WTC11 (cell line): ENCODE measurements at regions not wholly inside any gene's neighbourhood (a gene's known extent, or its start where the extent isn't known, plus 50 kb on each side); places are given as distances from the start of the nearest gene placed in this dataset.

ENCODE experiments used
- ATAC-seq: fragments of 200-7000 bp; cut with Tn5 transposase; 2 replicates; pipeline ENCODE4 v1.10.0; 2021; ENCODE audit warnings: mild to moderate bottlenecking, moderate library complexity
- CTCF ChIA-PET: fragments of 300-600 bp; sonication (Branson Sonifier 250); formaldehyde crosslinking; loops from one replicate; lab custom pipeline; 2021; ENCODE audit warnings: antibody characterized with exemption; lab: Charles Lee
- POLR2A ChIA-PET: fragments of 350-600 bp; sonication (Branson Sonifier 250); formaldehyde crosslinking; loops from one replicate; lab custom pipeline; 2021; ENCODE audit warnings: antibody characterized with exemption; lab: Charles Lee
- DNase-seq: peaks from one replicate; pipeline ENCODE4 v3.0.0; 2021; ENCODE audit warnings: low spot score
- H3K27ac Mint-ChIP-seq: 2 replicates; pipeline ENCODE4 v1.8.0; 2021; ENCODE audit warnings: mixed read lengths
- H3K27me3 Mint-ChIP-seq: 2 replicates; pipeline ENCODE4 v1.8.0; 2021; ENCODE audit warnings: low read depth, mild to moderate bottlenecking, moderate library complexity, mixed read lengths
- H3K36me3 Mint-ChIP-seq: 2 replicates; pipeline ENCODE4 v1.8.0; 2021; ENCODE audit warnings: mixed read lengths
- H3K4me1 Mint-ChIP-seq: 2 replicates; pipeline ENCODE4 v1.8.0; 2022; ENCODE audit warnings: mixed read lengths
- H3K4me3 Mint-ChIP-seq: 2 replicates; pipeline ENCODE4 v1.8.0; 2021; ENCODE audit warnings: mild to moderate bottlenecking, moderate library complexity, mixed read lengths
- H3K9me3 Mint-ChIP-seq: 2 replicates; pipeline ENCODE4 v1.8.0; 2021; ENCODE audit warnings: mixed read lengths
- ARID4B ChIP-seq: sonication (generic); formaldehyde crosslinking; IDR thresholded peaks from 2 replicates; pipeline ENCODE4 v1.8.0; 2023; ENCODE audit warnings: missing genetic modification reagents, mild to moderate bottlenecking, borderline replicate concordance
- E2F5 ChIP-seq: sonication (generic); formaldehyde crosslinking; IDR thresholded peaks from 2 replicates; pipeline ENCODE4 v1.8.1; 2022; ENCODE audit warnings: mild to moderate bottlenecking, moderate library complexity, missing genetic modification reagents
- EMX1 ChIP-seq: fragments of 250-450 bp; sonication (Bioruptor Pico); IDR thresholded peaks from 2 replicates; pipeline ENCODE4 v1.8.0; 2021; ENCODE audit warnings: mild to moderate bottlenecking
- ESRRA ChIP-seq: sonication (generic); formaldehyde crosslinking; IDR thresholded peaks from 2 replicates; pipeline ENCODE4 v1.8.1; 2022; ENCODE audit warnings: mild to moderate bottlenecking, missing genetic modification reagents, borderline replicate concordance
- ETV6 ChIP-seq: sonication (generic); formaldehyde crosslinking; IDR thresholded peaks from 2 replicates; pipeline ENCODE4 v1.8.1; 2022; ENCODE audit warnings: mild to moderate bottlenecking, missing genetic modification reagents
- GTF2I ChIP-seq: fragments of 250-450 bp; sonication (Bioruptor Pico); conservative IDR thresholded peaks from 2 replicates; pipeline ENCODE4 v1.4.0; 2021; ENCODE audit warnings: mild to moderate bottlenecking
- JAZF1 ChIP-seq: fragments of 250-450 bp; sonication (Bioruptor Pico); IDR thresholded peaks from 2 replicates; pipeline ENCODE4 v1.9.0; 2021; ENCODE audit warnings: moderate library complexity, mild to moderate bottlenecking, inconsistent platforms
- MAX ChIP-seq: sonication (generic); formaldehyde crosslinking; IDR thresholded peaks from 2 replicates; pipeline ENCODE4 v1.8.0; 2022; ENCODE audit warnings: mild to moderate bottlenecking, missing genetic modification reagents
- MXD4 ChIP-seq: fragments of 250-450 bp; sonication (Bioruptor Pico); IDR thresholded peaks from 2 replicates; pipeline ENCODE4 v1.8.0; 2021; ENCODE audit warnings: mild to moderate bottlenecking, moderate library complexity, borderline replicate concordance
- MYBL2 ChIP-seq: sonication (generic); formaldehyde crosslinking; IDR thresholded peaks from 2 replicates; pipeline ENCODE4 v1.8.1; 2023; ENCODE audit warnings: mild to moderate bottlenecking, moderate library complexity, missing genetic modification reagents
- NR2C2 ChIP-seq: sonication (generic); formaldehyde crosslinking; IDR thresholded peaks from 2 replicates; pipeline ENCODE4 v1.8.0; 2022; ENCODE audit warnings: mild to moderate bottlenecking, missing genetic modification reagents
- NR3C1 ChIP-seq: sonication (generic); formaldehyde crosslinking; conservative IDR thresholded peaks from 2 replicates; pipeline ENCODE4 v1.8.1; 2023; ENCODE audit warnings: low read depth, mild to moderate bottlenecking, missing genetic modification reagents
- SP1 ChIP-seq: sonication (generic); formaldehyde crosslinking; conservative IDR thresholded peaks from 2 replicates; pipeline ENCODE4 v1.8.1; 2022; ENCODE audit warnings: missing genetic modification reagents
- ZNF263 ChIP-seq: sonication (generic); formaldehyde crosslinking; IDR thresholded peaks from 2 replicates; pipeline ENCODE4 v1.8.1; 2022; ENCODE audit warnings: low read depth, mild to moderate bottlenecking, moderate library complexity, missing genetic modification reagents
- ZNF281 ChIP-seq: sonication (generic); formaldehyde crosslinking; IDR thresholded peaks from 2 replicates; pipeline ENCODE4 v1.8.0; 2023; ENCODE audit warnings: mild to moderate bottlenecking, missing genetic modification reagents
- ZNF532 ChIP-seq: fragments of 250-450 bp; sonication (Bioruptor Pico); IDR thresholded peaks from 2 replicates; pipeline ENCODE4 v1.9.0; 2021; ENCODE audit warnings: mild to moderate bottlenecking, borderline replicate concordance

GRCh38 chr1:115506924-115507589 is 134.7 kb upstream of the VANGL1 start:
- peak; percentile 40 for DNase-seq

More at GRCh38 chr1:115506924-115507589, 134.7 kb upstream of the VANGL1 start:
- peaks cover 21% of the 10 kb centered on the region for H3K9me3 Mint-ChIP-seq
- CTCF ChIA-PET: interaction anchor here (0.6 to 1.7 kb wide), 12 partner anchors 20 to 370 kb away, joined by 3 to 7 read pairs (median 3); partner anchors contain the start of gene NGF
- H3K36me3 Mint-ChIP-seq: peaks cover 2% of the 10 kb centered on the region; the same call in 1 of the 2 replicates
- peaks cover 13% of the 10 kb centered on the region for H3K4me1 Mint-ChIP-seq
- H3K27me3 Mint-ChIP-seq: no peaks in the 10 kb centered on the region; the same call in 1 of the 2 replicates
- peak overlapping the region; percentile 5 for H3K27ac Mint-ChIP-seq
- H3K4me3 Mint-ChIP-seq: no peak overlapping the region
- TF ChIP-seq MYBL2 (CRISPR knock-in tag) (no peak), NR3C1 (CRISPR knock-in tag) (no peak), EMX1 (CRISPR knock-in tag) (no peak), ZNF532 (no peak), MAX (CRISPR knock-in tag) (no peak), JAZF1 (no peak), ZNF281 (CRISPR knock-in tag) (no peak), ETV6 (CRISPR knock-in tag) (no peak), ESRRA (no peak), MXD4 (CRISPR knock-in tag) (no peak), E2F5 (no peak), ARID4B (CRISPR knock-in tag) (no peak), NR2C2 (no peak), SP1 (CRISPR knock-in tag) (no peak), ZNF263 (no peak), GTF2I (CRISPR knock-in tag) (no peak)
- TF ChIP-seq, all 79 proteins: peak for 0
- POLR2A ChIA-PET: no interaction called here
- ATAC-seq: peak; percentile 98
